Heart right ventricle (tissue), 16 donors: ENCODE measurements at regions not wholly inside any gene's neighbourhood (a gene's known extent, or its start where the extent isn't known, plus 50 kb on each side); places are given as distances from the start of the nearest gene placed in this dataset.

ENCODE experiments used
- ATAC-seq, 8 donors: fragments of 200-7000 bp; cut with Tn5 transposase; one replicate each; pipeline ENCODE4 v1.9.1; 2020; ENCODE audit warnings: mild to moderate bottlenecking in 8 of 8, moderate library complexity in 8 of 8, moderate number of reproducible peaks in 1 of 8
- DNase-seq, 2 donors: peaks; one replicate each; pipeline ENCODE4 v3.0.0-alpha.2; 2020
- H3K27ac ChIP-seq, 10 donors: fragments of 200-600 bp; sonication (generic) in 2 of 10; one replicate each; pipeline versions ENCODE4 v1.5.0 to v1.8.0; 2020 to 2022; ENCODE audit warnings: mild to moderate bottlenecking in 3 of 10
- H3K27me3 ChIP-seq, 7 donors: fragments of 200-600 bp; one replicate each; pipeline ENCODE4 v1.8.0; 2021 to 2022; ENCODE audit warnings: mild to moderate bottlenecking in 2 of 7
- H3K36me3 ChIP-seq, 9 donors: fragments of 200-600 bp; sonication (generic) in 1 of 9; one replicate each; pipeline versions ENCODE4 v1.5.0 to v1.8.0; 2020 to 2022; ENCODE audit warnings: mild to moderate bottlenecking in 2 of 9
- H3K4me1 ChIP-seq, 9 donors: fragments of 200-600 bp; sonication (generic) in 1 of 9; one replicate each; pipeline versions ENCODE4 v1.5.0 to v1.8.0; 2020 to 2022; ENCODE audit warnings: mild to moderate bottlenecking in 4 of 9
- H3K4me3 ChIP-seq, 10 donors: fragments of 200-600 bp; sonication (generic) in 2 of 10; one replicate each; pipeline versions ENCODE4 v1.5.0 to v1.8.0; 2020 to 2022; ENCODE audit warnings: mild to moderate bottlenecking in 7 of 10, moderate library complexity in 2 of 10
- H3K9me3 ChIP-seq, 11 donors: fragments of 200-600 bp in 10 of 11; sonication (generic) in 2 of 11; one replicate each; pipeline versions ENCODE4 v1.5.0 to v1.8.0; 2013 to 2022; ENCODE audit warnings: mild to moderate bottlenecking in 2 of 11, control low read depth in 1 of 11, moderate library complexity in 1 of 11
- CTCF ChIP-seq, 9 donors: fragments of 200-600 bp; sonication (generic) in 2 of 9; IDR thresholded peaks; one replicate each; pipeline versions ENCODE4 v1.5.0 to v1.8.0; 2021 to 2022; ENCODE audit warnings: antibody characterized with exemption in 9 of 9, mild to moderate bottlenecking in 5 of 9, moderate library complexity in 1 of 9
- WGBS, 2 donors: extraction: QIAGEN DNeasy Blood & Tissue Kit; methylation state at CpG; one replicate each; pipeline ENCODE4 v1.1.7; 2013; ENCODE audit warnings: inconsistent platforms in 1 of 2; 5-methylcytosine and 5-hydroxymethylcytosine counted together
- intact Hi-C, 10 donors: fragments of 100-400 bp; cut with DNase I; formaldehyde crosslinking; loops; one replicate each; pipeline versions ENCODE4 v1.11.1 to v1.14.2; 2022
- donor health status: Arrhythmogenic right ventricular cardiomyopathy.
- donor health status: ischemic (EF 13 %, LVEDD 7.1; RV severe dilation, severe dysfunction).
- donor health status: healthy with polysubstance abuse.
- donor health status: DM: no; HTN: yes; CAD: no.
- donor health status: DM: no; HTN: no; CAD: no.
- donor health status: ischemic (EF 25% LVEDD 6.9; RV normal size, moderate dysfunction).
- donor health status: ischemic (EF 25% LVEDD 5.7; RV mildly dilated, moderate dysfunction).
- donor health status: healthy.
- donor health status: DM: yes; HTN: yes; CAD: no.
- donor health status: Ischemic cardiomyopathy.
- donor health status: ischemic (EF 35%, LVEDD 5.7; RV mildly dilated, moderate dysfunction).
- donor health status: nonischemic (EF 11% LVEDD 7.7; RV severe dilation, severe dysfunction).
- donor health status: DM: yes; HTN: yes; CAD: no.
- donor health status: PGD.
- donor health status: ischemic (EF 29% LVEDD 5.4; RV normal size, mild dysfunction).
- donor health status: nonischemic (EF 23%, LVEDD 6.1; RV moderate dilation, normal function).

- Histone ChIP-seq H3K9me3 (no peaks in the 10 kb centered on the region), H3K27me3 (no peaks in the 10 kb centered on the region), H3K36me3 (no peaks in the 10 kb centered on the region), H3K27ac (no peak overlapping the region), H3K4me1 (peaks cover 0 to 10% (median 0%) of the 10 kb centered on the region in 9 donors), H3K4me3 (no peak overlapping the region)
- TF ChIP-seq CTCF (IDR thresholded peaks at IDR 0.05), result no peak
- DNase-seq (no peak), ATAC-seq (no peak)
- intact Hi-C loops, result no loop called here
Observed at GRCh38 chr4:151537687-151538086, 128.7 kb downstream of the FHIP1A start.

- no peaks in the 10 kb centered on the region for H3K36me3 ChIP-seq
- intact Hi-C loops, result no loop called here
- DNase-seq (no peak), ATAC-seq (no peak)
- H3K9me3 ChIP-seq, result no peaks in the 10 kb centered on the region
- no peak overlapping the region for H3K27ac ChIP-seq
- 60 to 72% methylated on average over 4 of the region's 4 CpGs for WGBS, 2 donors
- H3K27me3 ChIP-seq, result no peaks in the 10 kb centered on the region
- H3K4me1 ChIP-seq, result peaks cover 0 to 10% (median 0%) of the 10 kb centered on the region in 9 donors
- no peak overlapping the region for H3K4me3 ChIP-seq
- no peak for TF ChIP-seq CTCF (IDR thresholded peaks at IDR 0.05)
Observed at GRCh38 chr4:151538963-151539362, 130.0 kb downstream of the FHIP1A start.

GRCh38 chr4:151540728-151541388 lies 131.9 kb downstream of the FHIP1A start:
- Histone ChIP-seq H3K27ac (no peak overlapping the region), H3K9me3 (no peaks in the 10 kb centered on the region), H3K4me1 (peaks cover 0 to 10% (median 0%) of the 10 kb centered on the region in 9 donors), H3K27me3 (no peaks in the 10 kb centered on the region), H3K36me3 (no peaks in the 10 kb centered on the region), H3K4me3 (no peak overlapping the region)
- no peak for TF ChIP-seq CTCF (IDR thresholded peaks at IDR 0.05)
- DNase-seq, result no peak
- 26 to 34% methylated on average over 3 of the region's 3 CpGs for WGBS, 2 donors
- intact Hi-C loops, result no loop called here
- peak in 2 of 8 donors; percentile 27 to 41 for ATAC-seq

- Histone ChIP-seq H3K36me3 (no peaks in the 10 kb centered on the region), H3K9me3 (no peaks in the 10 kb centered on the region), H3K4me1 (peaks cover 0 to 10% (median 0%) of the 10 kb centered on the region in 9 donors), H3K27me3 (no peaks in the 10 kb centered on the region), H3K27ac (no peak overlapping the region), H3K4me3 (no peak overlapping the region)
- intact Hi-C loops, result no loop called here
- TF ChIP-seq CTCF (IDR thresholded peaks at IDR 0.05), result no peak
- DNase-seq (no peak), ATAC-seq (no peak)
- whole genome bisulfite sequencing, 2 donors, result 48 to 56% methylated on average over 6 of the region's 6 CpGs
Observed at GRCh38 chr4:151541389-151542071, 132.6 kb downstream of the FHIP1A start.
